HG03521 (cell line): ENCODE measurements at regions not wholly inside any gene's neighbourhood (a gene's known extent, or its start where the extent isn't known, plus 50 kb on each side); places are given as distances from the start of the nearest gene placed in this dataset.
"Not testable (repeated sequence)": the region's sequence is repeated elsewhere in the genome, so short reads cannot be mapped to it uniquely, and the experiment has no call there.

Experiments
- ATAC-seq: cut with Tn5 transposase; IDR thresholded peaks from one replicate; pipeline ENCODE4 v1.9.1; 2021; ENCODE audit warnings: mild to moderate bottlenecking, moderate library complexity; ENCODE audit not compliant: unreplicated experiment

GRCh38 chr1:144140243-144140642, 168.5 kb upstream of the FAM72C start:
- ATAC-seq, result not testable (repeated sequence)

- ATAC-seq, result not testable (repeated sequence)
Observed at GRCh38 chr1:144105006-144105405, 133.2 kb upstream of the FAM72C start.

DNA sequence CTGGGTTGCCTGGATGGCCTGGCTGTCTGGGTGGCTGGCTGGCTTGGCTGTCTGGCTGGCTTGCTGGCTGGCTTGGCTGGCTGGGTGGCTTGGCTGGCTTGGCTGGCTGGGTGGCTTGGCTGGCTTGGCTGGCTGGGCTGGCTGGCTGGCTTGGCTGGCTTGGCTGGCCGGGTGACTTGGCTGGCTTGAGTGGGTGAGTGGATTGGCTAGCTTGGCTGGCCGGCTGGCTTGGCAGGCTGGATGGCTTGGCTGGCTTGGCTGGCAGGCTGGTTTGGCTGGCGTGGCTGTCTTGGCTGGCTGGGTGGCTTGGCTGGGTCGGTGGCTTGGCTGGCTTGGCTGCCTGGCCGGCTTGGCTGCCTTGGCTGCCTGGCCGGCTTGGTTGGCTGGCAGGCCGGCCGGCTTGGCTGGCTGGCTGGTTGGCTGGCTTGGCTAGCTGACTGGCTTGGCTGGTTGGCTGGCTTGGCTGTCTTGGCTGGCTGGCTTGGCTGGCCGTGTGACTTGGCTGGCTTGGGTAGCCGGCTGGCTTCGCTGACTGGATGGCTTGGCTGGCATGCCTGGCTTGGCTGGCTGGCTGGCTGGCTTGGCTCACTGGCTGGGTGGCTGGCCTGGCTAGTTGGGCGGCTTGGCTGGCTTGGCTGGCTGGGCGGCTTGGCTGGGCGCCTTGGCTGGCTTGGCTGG, 132.4 kb upstream of the FAM72C start:
- ATAC-seq, result not testable (repeated sequence)

DNA sequence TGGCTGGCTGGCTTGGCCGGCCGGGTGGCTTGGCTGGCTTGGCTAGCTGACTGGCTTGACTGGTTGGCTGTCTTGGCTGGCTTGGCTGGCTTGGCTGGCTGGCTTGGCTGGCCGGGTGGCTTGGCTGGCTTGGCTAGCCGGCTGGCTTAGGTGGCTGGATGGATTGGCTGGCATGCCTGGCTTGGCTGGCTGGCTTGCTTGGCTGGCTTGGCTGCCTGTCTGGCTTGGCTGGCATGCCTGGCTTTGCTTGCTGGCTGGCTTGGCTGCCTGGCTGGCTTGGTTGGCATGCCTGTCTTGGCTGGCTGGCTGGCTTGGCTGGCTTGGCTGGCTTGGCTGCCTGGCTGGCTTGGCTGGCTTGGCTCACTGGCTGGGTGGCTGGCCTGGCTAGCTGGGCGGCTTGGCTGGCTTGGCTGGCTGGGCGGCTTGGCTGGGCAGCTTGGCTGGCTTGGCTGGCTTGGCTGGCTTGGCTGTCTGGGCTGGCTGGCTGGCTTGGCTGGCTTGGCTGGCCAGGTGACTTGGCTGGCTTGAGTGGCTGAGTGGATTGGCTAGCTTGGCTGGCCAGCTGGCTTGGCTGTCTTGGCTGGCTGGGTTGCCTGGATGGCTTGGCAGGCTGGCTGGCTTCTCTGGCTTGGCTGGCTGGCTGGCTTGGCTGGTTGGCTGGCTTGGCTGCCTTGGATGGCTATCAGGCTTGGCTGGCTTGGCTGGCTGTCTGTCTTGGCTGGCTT, 131.5 kb upstream of the FAM72C start:
- not testable (repeated sequence) for ATAC-seq

- not testable (repeated sequence) for ATAC-seq
Observed at GRCh38 chr1:144102046-144102745, 130.4 kb upstream of the FAM72C start.

DNA sequence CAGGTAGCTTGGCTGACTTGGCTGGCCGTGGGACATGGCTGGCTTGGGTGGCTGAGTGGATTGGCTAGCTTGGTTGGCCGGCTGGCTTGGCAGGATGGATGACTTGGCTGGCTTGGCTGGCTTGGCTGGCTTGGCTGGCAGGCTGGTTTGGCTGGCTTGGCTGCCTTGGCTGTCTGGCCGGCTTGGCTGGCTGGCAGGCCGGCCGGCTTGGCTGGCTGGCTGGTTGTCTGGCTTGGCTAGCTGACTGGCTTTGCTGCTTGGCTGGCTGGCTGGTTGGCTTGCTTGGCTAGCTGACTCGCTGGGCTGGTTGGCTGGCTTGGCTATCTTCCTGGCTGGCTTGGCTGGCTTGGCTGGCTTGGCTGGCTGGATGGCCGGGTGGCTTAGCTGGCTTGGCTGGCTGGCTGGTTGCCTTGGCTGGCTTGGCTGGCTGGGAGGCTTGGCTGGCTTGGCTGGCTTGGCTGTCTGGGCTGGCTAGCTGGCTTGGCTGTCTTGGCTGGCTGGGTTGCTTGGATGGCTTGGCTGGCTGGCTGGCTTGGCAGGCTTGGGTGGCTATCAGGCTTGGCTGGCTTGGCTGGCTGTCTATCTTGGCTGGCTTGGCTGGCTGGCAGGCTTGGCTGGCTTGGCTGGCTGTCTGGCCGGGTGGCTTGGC, 129.7 kb upstream of the FAM72C start:
- no peak for ATAC-seq

- not testable (repeated sequence) for ATAC-seq
Observed at GRCh38 chr1:144077167-144077841, 105.5 kb upstream of the FAM72C start.

GRCh38 chr1:144076646-144077045, 104.9 kb upstream of the FAM72C start:
- ATAC-seq, result not testable (repeated sequence)

- ATAC-seq, result not testable (repeated sequence)
Observed at GRCh38 chr1:144070394-144071053, 98.7 kb upstream of the FAM72C start.

DNA sequence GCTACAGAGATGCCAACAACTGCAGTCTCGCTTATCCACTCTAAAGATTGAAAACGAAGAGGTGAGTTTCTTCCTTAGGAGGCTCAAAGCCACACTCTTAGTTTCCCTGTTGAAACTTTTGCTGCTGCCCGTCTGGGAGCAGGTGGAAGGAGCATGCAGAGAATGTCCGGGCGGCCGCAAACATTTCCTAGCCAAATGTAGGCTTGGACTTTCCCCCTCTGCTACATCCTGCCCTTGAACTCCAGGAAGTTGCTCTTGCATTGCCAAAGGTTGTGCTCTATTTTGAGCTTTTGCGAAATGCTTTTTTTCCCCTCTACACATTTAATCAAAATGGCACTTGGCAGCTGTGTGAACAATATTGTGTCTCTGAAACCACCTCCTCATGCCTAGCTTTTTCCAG, 95.3 kb upstream of the FAM72C start:
- not testable (repeated sequence) for ATAC-seq

DNA sequence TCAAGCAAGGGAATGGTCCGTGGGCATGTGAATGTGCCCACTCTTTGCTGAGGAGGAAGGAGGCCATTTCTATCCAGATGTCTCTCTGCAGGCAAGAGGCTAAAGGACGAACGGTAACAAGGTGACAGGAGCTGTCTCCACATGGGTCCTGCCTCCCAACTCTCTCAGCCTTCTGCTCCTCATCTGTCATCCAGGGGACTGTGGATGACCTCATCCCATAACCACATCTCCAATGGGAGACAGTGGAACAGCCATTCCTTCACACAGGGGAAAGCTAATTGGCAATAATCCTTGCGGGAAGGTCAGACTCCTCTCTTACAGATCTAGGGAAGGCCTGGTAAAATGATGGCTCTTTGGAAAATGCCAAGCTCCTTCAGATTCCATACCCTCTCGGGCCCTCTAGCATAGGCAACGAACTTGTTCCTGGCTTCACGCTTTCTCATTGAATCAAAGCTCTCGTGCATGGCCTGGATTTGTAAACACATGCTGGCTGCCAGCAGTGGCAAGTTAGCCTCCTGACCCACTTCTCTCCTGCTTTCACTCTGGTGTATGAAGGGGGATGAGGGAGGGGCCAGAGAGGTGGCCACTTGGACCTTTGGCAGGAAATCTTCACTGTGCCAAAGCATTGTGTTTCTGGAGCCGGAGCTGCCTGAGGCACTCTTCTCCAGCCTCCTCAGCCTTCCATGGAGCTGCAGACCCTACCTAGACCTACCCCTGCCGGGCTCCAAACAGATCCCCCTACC, 94.5 kb upstream of the FAM72C start:
- not testable (repeated sequence) for ATAC-seq

DNA sequence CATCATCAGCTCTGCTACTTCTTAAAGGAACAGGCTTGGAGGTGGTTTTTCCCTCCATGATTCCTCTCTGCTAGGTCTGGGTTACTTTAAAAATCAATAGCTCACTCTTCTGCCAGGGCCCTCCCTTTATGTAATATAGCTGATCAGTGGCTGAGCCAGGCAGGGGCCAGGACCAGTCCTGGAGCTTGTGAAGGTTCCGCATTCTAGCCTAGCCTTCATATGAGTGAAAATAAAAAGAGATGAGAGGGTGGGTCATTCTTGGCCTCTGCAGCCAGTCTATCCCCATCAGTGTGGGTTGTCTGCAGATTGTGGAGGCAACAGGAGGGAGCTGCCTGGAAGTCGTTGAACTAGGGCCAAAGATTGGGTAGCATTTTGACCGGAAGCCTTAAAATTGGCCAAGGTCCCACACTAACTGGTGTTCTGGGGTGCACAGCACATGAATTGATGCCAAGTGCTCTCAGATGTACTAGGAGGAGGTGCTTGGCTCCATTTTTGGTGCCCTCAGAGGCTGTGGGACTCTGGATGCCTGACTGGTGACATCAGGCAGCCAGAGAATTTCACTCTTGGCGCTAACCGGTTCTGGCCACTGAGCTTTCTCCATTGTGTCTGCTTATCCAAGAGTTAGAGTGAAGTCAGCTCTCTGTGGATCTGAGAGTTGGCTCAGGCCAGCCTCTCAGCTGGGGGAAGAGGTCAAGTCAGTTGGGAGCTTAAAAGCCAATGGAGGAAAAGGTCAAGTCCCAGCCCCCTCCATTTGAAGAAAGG, 93.7 kb upstream of the FAM72C start:
- not testable (repeated sequence) for ATAC-seq

DNA sequence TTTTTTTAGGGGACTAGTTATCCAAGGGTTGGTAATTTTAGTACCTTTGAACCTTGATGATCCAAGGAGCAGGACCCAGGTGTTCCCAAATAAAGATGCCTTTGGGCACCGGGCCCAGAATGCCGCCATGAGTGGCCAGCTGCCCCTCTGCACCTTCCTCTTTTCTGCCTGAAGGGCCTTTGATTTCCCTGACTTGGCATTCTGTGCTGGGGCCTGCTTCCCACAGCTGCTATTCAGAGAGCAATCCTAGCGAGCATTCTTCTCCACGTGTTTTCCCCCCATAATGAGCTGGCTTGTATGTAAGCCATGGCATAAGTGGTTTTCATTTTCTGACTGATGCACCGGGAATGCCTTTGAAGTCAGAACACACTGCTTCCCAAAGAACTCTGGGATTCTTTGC, 77.6 kb upstream of the FAM72C start:
- ATAC-seq, result not testable (repeated sequence)

GRCh38 chr1:144046645-144047044, 74.9 kb upstream of the FAM72C start:
- ATAC-seq, result not testable (repeated sequence)

GRCh38 chr1:144045751-144046546, 74.2 kb upstream of the FAM72C start:
- not testable (repeated sequence) for ATAC-seq

- ATAC-seq, result not testable (repeated sequence)
Observed at GRCh38 chr1:144042251-144042650, 70.5 kb upstream of the FAM72C start.

- not testable (repeated sequence) for ATAC-seq
Observed at GRCh38 chr1:144040293-144040692, 68.5 kb upstream of the FAM72C start.

- not testable (repeated sequence) for ATAC-seq
Observed at GRCh38 chr1:144034045-144034444, 62.3 kb upstream of the FAM72C start.
